ENCODE measurements at regions not wholly inside any gene's neighbourhood (a gene's known extent, or its start where the extent isn't known, plus 50 kb on each side); places are given as distances from the start of the nearest gene placed in this dataset.

- TF ChIP-seq CTCF (IDR thresholded peaks at IDR 0.05) (no peak), POLR2A (IDR thresholded peaks at IDR 0.05) (no peak)
Observed at GRCh38 chr12:65628061-65628460, 196.2 kb upstream of the HMGA2 start.

All from uterus (tissue), 2 donors.